ENCODE measurements at regions not wholly inside any gene's neighbourhood (a gene's known extent, or its start where the extent isn't known, plus 50 kb on each side); places are given as distances from the start of the nearest gene placed in this dataset.

GRCh38 chr4:144899393-144899792 is 198.6 kb downstream of the ANAPC10 start:
- H2BK12ac ChIP-seq (ENCODE audit: low read depth, low read length): no peak overlapping the region
- H2BK20ac ChIP-seq (ENCODE audit: low read length): no peak overlapping the region
- ChIA-PET CTCF (ENCODE audit: partially characterized antibody) (no interaction called here), POLR2A (ENCODE audit: partially characterized antibody) (no interaction called here)
- no peak overlapping the region for H3K56ac ChIP-seq (replicated peaks; ENCODE audit: insufficient read length, low read depth, low read length)
- H4K20me1 ChIP-seq (replicated peaks in 1 of 2; ENCODE audit: control insufficient read depth in 1 of 2, insufficient read depth in 2 of 2, low read length in 2 of 2): no peaks in the 10 kb centered on the region
- H3K79me1 ChIP-seq (ENCODE audit: low read depth, low read length): no peaks in the 10 kb centered on the region
- H3K4me1 ChIP-seq (replicated peaks in 1 of 4; ENCODE audit: control insufficient read depth in 3 of 4, insufficient read depth in 4 of 4, low read length in 3 of 4): no peaks in the 10 kb centered on the region
- no peak overlapping the region for H2AK5ac ChIP-seq (ENCODE audit: low read depth, low read length)
- no peak overlapping the region for H2AFZ ChIP-seq (ENCODE audit: low read length)
- FAIRE-seq (no peak), DNase-seq (ENCODE audit: low read depth in 1 of 2, low spot score in 2 of 2) (no peak)
- H2BK15ac ChIP-seq (ENCODE audit: low read length): no peak overlapping the region
- 80% methylated on average over 3 of the region's 3 CpGs; no CpG with 5 or more reads in 1 of the 2 experiments for WGBS, 2 experiments (ENCODE audit: extremely low coverage in 1 of 2, insufficient coverage in 1 of 2, insufficient read length in 1 of 2, insufficient replicate concordance in 2 of 2, low coverage in 1 of 2, low lambda C conversion rate in 2 of 2, missing lambda C conversion rate in 1 of 2)
- no peaks in the 10 kb centered on the region for H3K23me2 ChIP-seq (ENCODE audit: low read depth, low read length)
- H3K79me2 ChIP-seq (ENCODE audit: control insufficient read depth in 1 of 2, insufficient read depth in 2 of 2, low read length in 2 of 2): no peaks in the 10 kb centered on the region
- H3K9ac ChIP-seq (replicated peaks in 1 of 4; ENCODE audit: extremely low read depth in 1 of 4, low read depth in 3 of 4, low read length in 3 of 4): no peak overlapping the region
- no peak overlapping the region for H4K8ac ChIP-seq (ENCODE audit: extremely low read depth, insufficient read depth, low read length)
- no peak overlapping the region for H3K14ac ChIP-seq (ENCODE audit: insufficient read length)
- no peaks in the 10 kb centered on the region for H3K36me3 ChIP-seq (ENCODE audit: control insufficient read depth in 2 of 4, insufficient read depth in 4 of 4, low read length in 3 of 4)
- H3K18ac ChIP-seq (ENCODE audit: extremely low read depth, low read length): no peak overlapping the region
- no peak overlapping the region for H3K4ac ChIP-seq (replicated peaks; ENCODE audit: insufficient read length, low read depth, low read length)
- H3K27ac ChIP-seq (ENCODE audit: low read depth, low read length): no peak overlapping the region
- H2BK5ac ChIP-seq (ENCODE audit: low read depth, low read length): no peak overlapping the region
- H3K9me3 ChIP-seq (ENCODE audit: insufficient read depth in 2 of 2, low read depth in 1 of 2, low read length in 1 of 2): no peaks in the 10 kb centered on the region
- H3K4me3 ChIP-seq (ENCODE audit: extremely low read depth in 1 of 4, insufficient read depth in 2 of 4, low read depth in 3 of 4, low read length in 4 of 4): no peak overlapping the region
- H2BK120ac ChIP-seq (replicated peaks; ENCODE audit: low read depth, low read length): no peak overlapping the region
- no peak overlapping the region for H4K91ac ChIP-seq (replicated peaks; ENCODE audit: insufficient read length, low read length)
- no peak overlapping the region for H4K5ac ChIP-seq (ENCODE audit: insufficient read length, low read depth, low read length)
- H3K4me2 ChIP-seq (ENCODE audit: insufficient read depth in 1 of 2, low read depth in 2 of 2, low read length in 2 of 2): no peak overlapping the region
- H3K27me3 ChIP-seq (replicated peaks in 1 of 4; ENCODE audit: control insufficient read depth in 3 of 4, extremely low read depth in 1 of 4, insufficient read depth in 3 of 4, low read length in 3 of 4): no peaks in the 10 kb centered on the region
- no peak overlapping the region for H3K23ac ChIP-seq (ENCODE audit: insufficient read length)
- TF ChIP-seq SIX5 (IDR thresholded peaks at IDR 0.05; ENCODE audit: low read depth, low read length) (no peak), CHD1 (IDR thresholded peaks at IDR 0.05; ENCODE audit: low read depth, low read length) (no peak), TBP (IDR thresholded peaks at IDR 0.05; ENCODE audit: low read depth, low read length) (no peak), SP4 (IDR thresholded peaks at IDR 0.05; ENCODE audit: low read length) (no peak), TAF7 (optimal IDR thresholded peaks at IDR 0.05; ENCODE audit: borderline replicate concordance, low read depth, low read length) (no peak), POU5F1 (IDR thresholded peaks at IDR 0.05; ENCODE audit: low read depth, low read length) (no peak), HDAC6 (IDR thresholded peaks at IDR 0.05; ENCODE audit: low read depth, low read length) (no peak), TCF12 (IDR thresholded peaks at IDR 0.05; ENCODE audit: low read depth, low read length) (no peak), MAFK (IDR thresholded peaks at IDR 0.05; ENCODE audit: low read depth, low read length) (no peak), SP1 (IDR thresholded peaks at IDR 0.05; ENCODE audit: low read depth, low read length) (no peak), POLR2A (IDR thresholded peaks at IDR 0.05; ENCODE audit: control extremely low read depth in 1 of 2, low read depth in 2 of 2, low read length in 2 of 2) (no peak), CTBP2 (IDR thresholded peaks at IDR 0.05; ENCODE audit: borderline replicate concordance, insufficient read depth, insufficient read length, low read length) (no peak), ATF3 (IDR thresholded peaks at IDR 0.05; ENCODE audit: insufficient read depth, low read depth, low read length) (no peak), HDAC2 (IDR thresholded peaks at IDR 0.05; ENCODE audit: borderline replicate concordance in 1 of 2, low read depth in 2 of 2, low read length in 2 of 2) (no peak), CEBPB (IDR thresholded peaks at IDR 0.05; ENCODE audit: low read depth, low read length) (no peak), EP300 (IDR thresholded peaks at IDR 0.05; ENCODE audit: borderline replicate concordance in 1 of 2, low read depth in 2 of 2, low read length in 2 of 2) (no peak)
